ENCODE measurements at regions not wholly inside any gene's neighbourhood (a gene's known extent, or its start where the extent isn't known, plus 50 kb on each side); places are given as distances from the start of the nearest gene placed in this dataset.
"Not testable (repeated sequence)": the region's sequence is repeated elsewhere in the genome, so short reads cannot be mapped to it uniquely, and the experiment has no call there.

- DNase-seq (ENCODE audit: low spot score): no peak
- no peak overlapping the region for H3K27ac ChIP-seq
- H3K4me3 ChIP-seq: no peak overlapping the region
- TF ChIP-seq CTCF (IDR thresholded peaks at IDR 0.05): no peak
Measured at GRCh38 chr1:217052626-217053025, 329.4 kb upstream of the ESRRG start.

- TF ChIP-seq CTCF (IDR thresholded peaks at IDR 0.05): no peak
- H3K27ac ChIP-seq: no peak overlapping the region
- DNase-seq (ENCODE audit: low spot score): no peak
- H3K4me3 ChIP-seq: no peak overlapping the region
Measured at GRCh38 chr1:217052196-217052595, 329.0 kb upstream of the ESRRG start.

- DNase-seq (ENCODE audit: low spot score): no peak
- no peak overlapping the region for H3K27ac ChIP-seq
- H3K4me3 ChIP-seq: no peak overlapping the region
- no peak for TF ChIP-seq CTCF (IDR thresholded peaks at IDR 0.05)
Measured at GRCh38 chr1:217049721-217050120, 326.5 kb upstream of the ESRRG start.

- TF ChIP-seq CTCF (IDR thresholded peaks at IDR 0.05): no peak
Measured at GRCh38 chr1:217049081-217049480, 325.9 kb upstream of the ESRRG start.

GRCh38 chr1:217048104-217048707 lies 325.0 kb upstream of the ESRRG start:
- no peak for TF ChIP-seq CTCF (IDR thresholded peaks at IDR 0.05)
- no peak for DNase-seq (ENCODE audit: low spot score)
- H3K4me3 ChIP-seq: no peak overlapping the region
- no peak overlapping the region for H3K27ac ChIP-seq

More at GRCh38 chr1:217049081-217049480, 325.9 kb upstream of the ESRRG start:
- Histone ChIP-seq H3K4me3 (no peak overlapping the region), H3K27ac (no peak overlapping the region)
- DNase-seq (ENCODE audit: low spot score): no peak

GRCh38 chr1:217040711-217041455 lies 317.7 kb upstream of the ESRRG start:
- no peak for TF ChIP-seq CTCF (IDR thresholded peaks at IDR 0.05)
- Histone ChIP-seq H3K27ac (no peak overlapping the region), H3K4me3 (no peak overlapping the region)
- no peak for DNase-seq (ENCODE audit: low spot score)

GRCh38 chr1:217039926-217040325 lies 316.7 kb upstream of the ESRRG start:
- TF ChIP-seq CTCF (IDR thresholded peaks at IDR 0.05): no peak
- Histone ChIP-seq H3K27ac (no peak overlapping the region), H3K4me3 (no peak overlapping the region)
- no peak for DNase-seq (ENCODE audit: low spot score)

- H3K27ac ChIP-seq; H3K4me3 ChIP-seq; DNase-seq (ENCODE audit: low spot score): not testable (repeated sequence)
Measured at GRCh38 chr1:217039139-217039538, 315.9 kb upstream of the ESRRG start.
